Astrocyte (in vitro differentiated cells and primary cell): ENCODE measurements at regions not wholly inside any gene's neighbourhood (a gene's known extent, or its start where the extent isn't known, plus 50 kb on each side); places are given as distances from the start of the nearest gene placed in this dataset.

Source experiments
- DNase-seq: peaks from one replicate; pipeline ENCODE4 v3.0.0-alpha.2; 2010; ENCODE audit warnings: low read depth
- FAIRE-seq: peaks from 2 replicates; lab custom pipeline; 2011; peaks lifted over from hg19 to GRCh38; lab: Jason Lieb, UNC
- H2AFZ ChIP-seq: 2 replicates; pipeline ENCODE4 v1.6.0; 2012; ENCODE audit warnings: low read depth, low read length, inconsistent platforms
- H3K27ac ChIP-seq: 2 replicates; pipeline ENCODE4 v1.5.1; 2011; ENCODE audit warnings: low read depth, low read length, inconsistent platforms
- H3K27me3 ChIP-seq: 2 replicates; pipeline ENCODE4 v1.6.0; 2011; ENCODE audit warnings: low read length, inconsistent platforms; ENCODE audit not compliant: insufficient read depth
- H3K36me3 ChIP-seq: 2 replicates; pipeline ENCODE4 v1.5.1; 2011; ENCODE audit warnings: low read length, inconsistent platforms; ENCODE audit not compliant: insufficient read depth
- H3K4me1 ChIP-seq: 2 replicates; pipeline ENCODE4 v1.5.1; 2011; ENCODE audit warnings: low read length, inconsistent platforms; ENCODE audit not compliant: insufficient read depth
- H3K4me2 ChIP-seq: 2 replicates; pipeline ENCODE4 v1.6.0; 2012; ENCODE audit warnings: low read length, inconsistent platforms
- H3K4me3 ChIP-seq: 2 replicates; pipeline ENCODE4 v1.5.1; 2011; ENCODE audit warnings: low read depth, mild to moderate bottlenecking, low read length, inconsistent platforms; ENCODE audit not compliant: insufficient read depth
- H3K79me2 ChIP-seq: 2 replicates; pipeline ENCODE4 v1.6.0; 2012; ENCODE audit warnings: mild to moderate bottlenecking, low read length, inconsistent platforms; ENCODE audit not compliant: insufficient read depth
- H3K9ac ChIP-seq: 2 replicates; pipeline ENCODE4 v1.6.0; 2012; ENCODE audit warnings: mild to moderate bottlenecking, low read length, inconsistent platforms
- H3K9me3 ChIP-seq: 2 replicates; pipeline ENCODE4 v1.5.1; 2012; ENCODE audit warnings: low read depth, mild to moderate bottlenecking, low read length, inconsistent platforms; ENCODE audit not compliant: insufficient read depth
- H4K20me1 ChIP-seq: 2 replicates; pipeline ENCODE4 v1.6.0; 2012; ENCODE audit warnings: low read length, inconsistent platforms; ENCODE audit not compliant: insufficient read depth
- H3K27ac Mint-ChIP-seq: one replicate; pipeline ENCODE4 v1.8.0; 2021; ENCODE audit warnings: mild to moderate bottlenecking, mixed read lengths; ENCODE audit not compliant: unreplicated experiment
- H3K27me3 Mint-ChIP-seq: one replicate; pipeline ENCODE4 v1.8.0; 2021; ENCODE audit warnings: low read depth, mixed read lengths; ENCODE audit not compliant: unreplicated experiment
- H3K36me3 Mint-ChIP-seq: one replicate; pipeline ENCODE4 v1.8.0; 2021; ENCODE audit warnings: low read depth, mixed read lengths; ENCODE audit not compliant: unreplicated experiment
- H3K4me1 Mint-ChIP-seq: one replicate; pipeline ENCODE4 v1.8.0; 2021; ENCODE audit warnings: low read depth, mixed read lengths; ENCODE audit not compliant: unreplicated experiment
- H3K4me3 Mint-ChIP-seq: one replicate; pipeline ENCODE4 v1.8.0; 2021; ENCODE audit warnings: mild to moderate bottlenecking, moderate library complexity, mixed read lengths; ENCODE audit not compliant: unreplicated experiment
- H3K9me3 Mint-ChIP-seq: one replicate; pipeline ENCODE4 v1.8.0; 2021; ENCODE audit warnings: mild to moderate bottlenecking, mixed read lengths; ENCODE audit not compliant: unreplicated experiment
- CTCF ChIP-seq: IDR thresholded peaks from 2 replicates; pipeline ENCODE4 v1.5.1; 2011; ENCODE audit warnings: low read depth, mild to moderate bottlenecking, inconsistent platforms, low read length, moderate library complexity; ENCODE audit not compliant: insufficient read depth
- EZH2 ChIP-seq: IDR thresholded peaks from 2 replicates; pipeline ENCODE4 v1.6.1; 2012; ENCODE audit warnings: mild to moderate bottlenecking, low read length, inconsistent platforms; ENCODE audit not compliant: insufficient read depth

DNA sequence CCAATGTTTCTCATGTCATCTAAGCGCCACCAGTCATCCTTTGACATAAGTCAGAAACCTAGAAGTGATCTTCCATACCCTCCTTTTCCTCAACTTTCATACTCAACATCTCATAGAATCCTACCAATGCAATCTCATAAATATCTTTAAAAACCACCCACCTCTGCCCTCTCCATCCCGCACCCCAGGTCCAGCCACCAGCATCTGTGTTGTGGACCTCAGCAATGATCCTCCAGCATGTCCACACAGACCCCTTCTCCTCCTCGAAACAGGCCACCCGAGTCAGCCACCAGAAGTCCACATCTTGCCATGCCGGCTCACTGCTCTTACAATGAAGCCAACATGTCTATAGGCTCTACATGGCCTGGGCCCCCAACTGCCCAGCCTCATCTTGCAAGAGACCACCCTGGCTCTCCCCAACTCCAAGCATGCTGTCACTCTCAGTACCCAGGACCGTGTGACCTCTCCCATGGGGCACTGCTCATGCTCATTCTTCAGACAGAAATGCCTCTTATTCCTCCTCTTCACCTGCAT, 636.7 kb upstream of the ID2 start:
- Histone ChIP-seq H3K4me3 (no peak overlapping the region), H3K9me3 (peaks cover 3% of the 10 kb centered on the region), H3K4me1 (no peaks in the 10 kb centered on the region), H3K79me2 (no peaks in the 10 kb centered on the region), H4K20me1 (no peaks in the 10 kb centered on the region), H3K27me3 (no peaks in the 10 kb centered on the region), H2AFZ (no peak overlapping the region), H3K36me3 (no peaks in the 10 kb centered on the region), H3K9ac (no peak overlapping the region), H3K4me2 (no peak overlapping the region), H3K27ac (no peak overlapping the region)
- H3K4me1 Mint-ChIP-seq: no peaks in the 10 kb centered on the region
- H3K27ac Mint-ChIP-seq: no peak overlapping the region
- peaks cover 13% of the 10 kb centered on the region for H3K27me3 Mint-ChIP-seq
- TF ChIP-seq CTCF (no peak), EZH2 (no peak)
- DNase-seq (no peak), FAIRE-seq (no peak)
- H3K36me3 Mint-ChIP-seq: no peaks in the 10 kb centered on the region
- H3K9me3 Mint-ChIP-seq: peaks cover 2% of the 10 kb centered on the region
- no peak overlapping the region for H3K4me3 Mint-ChIP-seq

GRCh38 chr2:8046849-8047248, 635.0 kb upstream of the ID2 start:
- no peak overlapping the region for H3K4me2 ChIP-seq
- Mint-ChIP-seq H3K4me3 (no peak overlapping the region), H3K27ac (no peak overlapping the region), H3K27me3 (peaks cover 13% of the 10 kb centered on the region), H3K4me1 (no peaks in the 10 kb centered on the region), H3K36me3 (no peaks in the 10 kb centered on the region), H3K9me3 (peaks cover 2% of the 10 kb centered on the region)
- H3K4me3 ChIP-seq: no peak overlapping the region
- no peaks in the 10 kb centered on the region for H3K79me2 ChIP-seq
- no peaks in the 10 kb centered on the region for H3K4me1 ChIP-seq
- no peak overlapping the region for H3K9ac ChIP-seq
- no peaks in the 10 kb centered on the region for H4K20me1 ChIP-seq
- peaks cover 3% of the 10 kb centered on the region for H3K9me3 ChIP-seq
- no peaks in the 10 kb centered on the region for H3K36me3 ChIP-seq
- H3K27me3 ChIP-seq: no peaks in the 10 kb centered on the region
- no peak overlapping the region for H3K27ac ChIP-seq
- DNase-seq: no peak
- TF ChIP-seq EZH2 (no peak), CTCF (no peak)
- no peak for FAIRE-seq
- no peak overlapping the region for H2AFZ ChIP-seq

DNA sequence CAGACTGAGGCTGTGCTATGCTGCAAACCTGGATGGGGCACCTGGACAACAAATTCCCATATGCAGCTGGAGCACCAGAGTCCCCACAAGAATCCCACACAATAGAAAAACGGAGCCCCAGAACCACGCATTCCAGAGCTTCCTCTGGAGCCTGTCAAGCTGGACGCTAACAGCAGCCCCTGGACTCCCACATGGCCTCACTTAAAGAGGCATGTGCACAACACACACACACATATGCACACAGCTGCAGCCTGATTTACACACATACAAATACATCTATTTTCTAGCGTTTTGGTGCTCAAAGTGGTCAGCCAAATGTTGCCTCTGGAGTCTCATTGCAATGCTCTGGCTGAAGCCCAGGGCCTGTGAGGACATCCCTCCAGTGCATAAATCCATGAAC, 632.7 kb upstream of the ID2 start:
- Histone ChIP-seq H3K4me2 (no peak overlapping the region), H3K27me3 (no peaks in the 10 kb centered on the region), H3K9ac (no peak overlapping the region), H3K4me3 (no peak overlapping the region), H3K36me3 (no peaks in the 10 kb centered on the region), H3K4me1 (no peaks in the 10 kb centered on the region), H3K79me2 (no peaks in the 10 kb centered on the region), H2AFZ (no peak overlapping the region), H3K27ac (no peak overlapping the region), H3K9me3 (no peaks in the 10 kb centered on the region), H4K20me1 (no peaks in the 10 kb centered on the region)
- Mint-ChIP-seq H3K4me1 (no peaks in the 10 kb centered on the region), H3K36me3 (no peaks in the 10 kb centered on the region), H3K9me3 (no peaks in the 10 kb centered on the region), H3K27ac (no peak overlapping the region), H3K27me3 (peaks cover 9% of the 10 kb centered on the region), H3K4me3 (no peak overlapping the region)
- no peak for TF ChIP-seq EZH2
- no peak for TF ChIP-seq CTCF
- FAIRE-seq: no peak
- no peak for DNase-seq
